K562 (cell line): ENCODE measurements at regions not wholly inside any gene's neighbourhood (a gene's known extent, or its start where the extent isn't known, plus 50 kb on each side); places are given as distances from the start of the nearest gene placed in this dataset.

Source experiments
- AFF1 ChIP-seq, 2 experiments: fragments of 450-650 bp; IDR thresholded peaks; 2 replicates each; pipeline ENCODE4 v1.6.1; 2018; ENCODE audit warnings: mild to moderate bottlenecking in 2 of 2, low read depth in 1 of 2; ENCODE audit not compliant: partially characterized antibody in 2 of 2
- ARID1B ChIP-seq: fragments of 450-650 bp; IDR thresholded peaks from 2 replicates; pipeline ENCODE4 v1.6.1; 2016; ENCODE audit warnings: antibody characterized with exemption, mild to moderate bottlenecking, inconsistent platforms
- C11orf30 ChIP-seq: fragments of 450-650 bp; IDR thresholded peaks from 2 replicates; pipeline ENCODE4 v1.6.1; 2016; ENCODE audit warnings: low read depth, mild to moderate bottlenecking
- CBX2 ChIP-seq: fragments of 200-600 bp; sonication (generic); IDR thresholded peaks from one replicate; pipeline ENCODE4 v1.6.1; 2012; ENCODE audit warnings: mild to moderate bottlenecking, low read length, inconsistent platforms; ENCODE audit not compliant: insufficient read depth, poor library complexity, severe bottlenecking
- FOSL1 ChIP-seq: fragments of 200-800 bp; sonication (Bioruptor generic); conservative IDR thresholded peaks from 2 replicates; pipeline ENCODE4 v1.6.1; 2016; ENCODE audit warnings: missing genetic modification characterization, missing compliant biosample characterization
- MAFK ChIP-seq: IDR thresholded peaks from 2 replicates; pipeline ENCODE4 v1.6.1; 2011; ENCODE audit warnings: low read length, improper control_type of control experiment
- MEF2D ChIP-seq: conservative IDR thresholded peaks from 2 replicates; pipeline ENCODE4 v1.6.1; 2016; ENCODE audit warnings: low read depth, missing genetic modification characterization, missing compliant biosample characterization
- MNT ChIP-seq, 2 experiments: fragments of 450-650 bp; conservative IDR thresholded peaks; 2 replicates each; pipeline ENCODE4 v1.6.1; 2017; ENCODE audit warnings: mild to moderate bottlenecking in 2 of 2, moderate library complexity in 2 of 2
- NKRF ChIP-seq: fragments of 450-650 bp; IDR thresholded peaks from 2 replicates; pipeline ENCODE4 v1.6.1; 2016; ENCODE audit warnings: borderline replicate concordance
- SETDB1 ChIP-seq: IDR thresholded peaks from one replicate; pipeline ENCODE4 v1.6.1; 2012; ENCODE audit warnings: low read length, control low read depth, inconsistent platforms
- ZNF395 ChIP-seq: fragments of 200-800 bp; sonication (Bioruptor generic); IDR thresholded peaks from 2 replicates; pipeline ENCODE4 v1.6.1; 2017; ENCODE audit warnings: missing genetic modification characterization, missing compliant biosample characterization
- ZNF518B ChIP-seq: fragments of 250-450 bp; sonication (Bioruptor Pico); IDR thresholded peaks from 2 replicates; pipeline ENCODE4 v1.5.0; 2021; ENCODE audit warnings: mild to moderate bottlenecking, moderate library complexity
- ZNF589 ChIP-seq: fragments of 200-800 bp; sonication (Bioruptor generic); IDR thresholded peaks from 2 replicates; pipeline ENCODE4 v1.6.1; 2016; ENCODE audit warnings: low read depth, missing genetic modification characterization, missing compliant biosample characterization
- ZNF830 ChIP-seq: fragments of 250-450 bp; sonication (Bioruptor Pico); IDR thresholded peaks from 2 replicates; pipeline ENCODE4 v1.5.0; 2021; ENCODE audit warnings: mild to moderate bottlenecking

GRCh38 chr6:14458669-14459266 lies 341.2 kb downstream of the CD83 start (continued):
- TF ChIP-seq MNT (conservative IDR thresholded peaks at IDR 0.05) = 0 out of 4 replicates have a peak, but pooled peaks of 1 of the 2 experiments have one; percentile 17
- TF ChIP-seq ZNF589 = no peak
- TF ChIP-seq MEF2D (tag) = 0 out of 2 replicates have a peak, but pooled peaks have one; percentile 40
- no peak for TF ChIP-seq NKRF
- TF ChIP-seq AFF1 (IDR thresholded peaks at IDR 0.05; ENCODE audit: low read depth in 1 of 2, partially characterized antibody in 2 of 2) = peak in 1 of 2 experiments; percentile 26
- TF ChIP-seq MAFK = peak; percentile 97
- TF ChIP-seq ZNF395 = peak; percentile 64; the same call in 1 of the 2 replicates
- peak; percentile 61; the same call in 1 of the 2 replicates for TF ChIP-seq ARID1B
- TF ChIP-seq ZNF518B (CRISPR knock-in tag) = no peak
- no peak for TF ChIP-seq CBX2
- no peak for TF ChIP-seq SETDB1
- no peak for TF ChIP-seq ZNF830
- peak; percentile 98 for TF ChIP-seq C11orf30
- TF ChIP-seq FOSL1 (tag) = peak; percentile 83
